Neuronal stem cell (in vitro differentiated cells): ENCODE measurements at regions not wholly inside any gene's neighbourhood (a gene's known extent, or its start where the extent isn't known, plus 50 kb on each side); places are given as distances from the start of the nearest gene placed in this dataset.

Experiments used
- DNase-seq: peaks from one replicate; pipeline ENCODE4 v3.0.0-alpha.2; 2013; ENCODE audit warnings: low spot score
- H2AFZ ChIP-seq: one replicate; pipeline ENCODE4 v1.6.1; 2013; ENCODE audit warnings: mild to moderate bottlenecking, low read length, inconsistent platforms
- H2AK5ac ChIP-seq: 2 replicates; pipeline ENCODE4 v1.6.1; 2013; ENCODE audit warnings: low read depth, mild to moderate bottlenecking, inconsistent platforms, low read length, moderate library complexity, mixed read lengths
- H2BK120ac ChIP-seq: 2 replicates; pipeline ENCODE4 v1.6.1; 2013; ENCODE audit warnings: low read depth, mild to moderate bottlenecking, inconsistent platforms, low read length, moderate library complexity, mixed read lengths
- H2BK12ac ChIP-seq: one replicate; pipeline ENCODE4 v1.6.1; 2013; ENCODE audit warnings: low read length, inconsistent platforms
- H2BK15ac ChIP-seq: 2 replicates; pipeline ENCODE4 v1.6.1; 2013; ENCODE audit warnings: mild to moderate bottlenecking, low read length, inconsistent platforms, mixed read lengths
- H2BK5ac ChIP-seq: one replicate; pipeline ENCODE4 v1.6.1; 2013; ENCODE audit warnings: inconsistent platforms, mild to moderate bottlenecking, low read length, moderate library complexity
- H3K14ac ChIP-seq: one replicate; pipeline ENCODE4 v1.6.1; 2013; ENCODE audit warnings: low read length, inconsistent platforms
- H3K18ac ChIP-seq: 2 replicates; pipeline ENCODE4 v1.6.1; 2013; ENCODE audit warnings: low read length, inconsistent platforms
- H3K23ac ChIP-seq: 2 replicates; pipeline ENCODE4 v1.6.1; 2013; ENCODE audit warnings: low read depth, mild to moderate bottlenecking, mixed read lengths, low read length, inconsistent platforms; ENCODE audit not compliant: poor library complexity
- H3K27ac ChIP-seq: replicated peaks from 3 replicates; pipeline ENCODE4 v1.5.1; 2013; ENCODE audit warnings: low read length, inconsistent platforms
- H3K27me3 ChIP-seq, 3 experiments: 2 replicates each; pipeline ENCODE4 v1.6.1; 2013; ENCODE audit warnings: low read length in 3 of 3, mild to moderate bottlenecking in 2 of 3, inconsistent platforms in 1 of 3, low read depth in 1 of 3, mixed read lengths in 1 of 3, moderate library complexity in 1 of 3; ENCODE audit not compliant: control insufficient read depth in 3 of 3, insufficient read depth in 3 of 3
- H3K36me3 ChIP-seq, 2 donors: replicated peaks in 1 of 2; 2 replicates each; pipeline ENCODE4 v1.6.1; 2013; ENCODE audit warnings: low read length in 2 of 2; ENCODE audit not compliant: control insufficient read depth in 2 of 2, insufficient read depth in 2 of 2
- H3K4ac ChIP-seq: 2 replicates; pipeline ENCODE4 v1.6.1; 2013; ENCODE audit warnings: inconsistent platforms, mild to moderate bottlenecking, low read length, moderate library complexity
- H3K4me1 ChIP-seq, 2 donors: 1 replicate in 1 of 2; 2 replicates in 1 of 2; pipeline ENCODE4 v1.6.1; 2013; ENCODE audit warnings: low read length in 2 of 2, low read depth in 1 of 2; ENCODE audit not compliant: control insufficient read depth in 2 of 2, insufficient read depth in 1 of 2
- H3K4me2 ChIP-seq: one replicate; pipeline ENCODE4 v1.6.1; 2013; ENCODE audit warnings: mild to moderate bottlenecking, low read length, inconsistent platforms; ENCODE audit not compliant: insufficient read depth, poor library complexity, severe bottlenecking
- H3K4me3 ChIP-seq, 2 donors: 2 replicates each; pipeline ENCODE4 v1.5.1; 2013; ENCODE audit warnings: low read length in 2 of 2, mild to moderate bottlenecking in 2 of 2, inconsistent platforms in 1 of 2, moderate library complexity in 1 of 2
- H3K79me1 ChIP-seq: one replicate; pipeline ENCODE4 v1.6.1; 2013; ENCODE audit warnings: low read depth, mild to moderate bottlenecking, inconsistent platforms, low read length, moderate library complexity
- H3K9ac ChIP-seq: one replicate; pipeline ENCODE4 v1.6.1; 2013; ENCODE audit warnings: mild to moderate bottlenecking, low read depth, low read length, inconsistent platforms; ENCODE audit not compliant: poor library complexity
- H3K9me3 ChIP-seq, 2 donors: replicated peaks in 1 of 2; 2 replicates each; pipeline versions ENCODE3 to v1.6.1; 2013; ENCODE audit warnings: low read length in 2 of 2, mild to moderate bottlenecking in 2 of 2, inconsistent platforms in 1 of 2, low read depth in 1 of 2, mixed read lengths in 1 of 2, moderate library complexity in 1 of 2; ENCODE audit not compliant: control insufficient read depth in 2 of 2, insufficient read depth in 1 of 2
- H4K8ac ChIP-seq: one replicate; pipeline ENCODE4 v1.6.1; 2013; ENCODE audit warnings: low read depth, mild to moderate bottlenecking, inconsistent platforms, low read length, moderate library complexity
- H4K91ac ChIP-seq: one replicate; pipeline ENCODE4 v1.6.1; 2013; ENCODE audit warnings: low read length, low read depth, mild to moderate bottlenecking, inconsistent platforms; ENCODE audit not compliant: poor library complexity
- WGBS, 2 donors: extraction: QIAGEN DNeasy Blood & Tissue Kit; methylation state at CpG; one replicate each; pipeline ENCODE4 v1.1.7; 2013; ENCODE audit warnings: missing lambda C conversion rate in 2 of 2, mixed read lengths in 1 of 2; ENCODE audit not compliant: insufficient read length in 2 of 2, insufficient replicate concordance in 1 of 2; ENCODE audit errors: extremely low coverage in 2 of 2; 5-methylcytosine and 5-hydroxymethylcytosine counted together

- Histone ChIP-seq H3K36me3 (no peaks in the 10 kb centered on the region), H4K91ac (no peak overlapping the region), H2BK12ac (no peak overlapping the region), H2AK5ac (no peak overlapping the region), H3K4ac (no peak overlapping the region), H4K8ac (no peak overlapping the region), H3K4me2 (no peak overlapping the region), H3K18ac (no peak overlapping the region), H3K9me3 (no peaks in the 10 kb centered on the region), H3K27ac (no peak overlapping the region), H2BK15ac (no peak overlapping the region), H2BK5ac (no peak overlapping the region), H3K79me1 (no peaks in the 10 kb centered on the region), H3K9ac (no peak overlapping the region), H3K27me3 (no peaks in the 10 kb centered on the region), H3K14ac (no peak overlapping the region), H3K23ac (no peak overlapping the region), H3K4me1 (peaks cover 0 to 1% of the 10 kb centered on the region in 2 donors), H3K4me3 (no peak overlapping the region), H2BK120ac (no peak overlapping the region), H2AFZ (peak overlapping the region; percentile 38)
- no CpG with 5 or more reads among the region's 5 CpGs for WGBS, 2 donors
- DNase-seq: no peak
Measured at GRCh38 chr14:84442521-84442920, 1087.4 kb upstream of the FLRT2 start.

DNA sequence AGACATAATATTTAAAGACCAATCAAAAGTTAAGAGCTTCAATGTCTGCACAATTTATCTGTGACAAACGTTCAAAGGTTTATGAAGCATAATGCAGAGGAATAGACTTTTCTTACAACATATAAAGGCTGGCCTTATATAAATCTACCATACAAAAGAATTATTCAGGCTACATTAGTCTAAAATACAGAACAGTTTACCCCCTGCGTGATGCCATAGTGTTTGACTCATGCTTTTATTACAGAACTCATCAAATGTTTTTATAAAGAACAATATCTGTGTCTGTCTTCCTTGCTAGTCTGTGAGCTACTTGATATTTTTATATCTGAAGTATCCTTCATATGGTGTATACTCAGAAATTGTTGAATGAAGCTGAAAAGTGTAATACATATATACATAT lies 1084.5 kb upstream of the FLRT2 start:
- Histone ChIP-seq H2BK120ac (no peak overlapping the region), H3K9ac (no peak overlapping the region), H2AFZ (no peak overlapping the region), H3K23ac (no peak overlapping the region), H3K4me3 (no peak overlapping the region), H3K27ac (no peak overlapping the region), H3K27me3 (no peaks in the 10 kb centered on the region), H4K8ac (no peak overlapping the region), H3K9me3 (no peaks in the 10 kb centered on the region), H3K4ac (no peak overlapping the region), H3K36me3 (no peaks in the 10 kb centered on the region), H3K79me1 (no peaks in the 10 kb centered on the region), H3K14ac (no peak overlapping the region), H2BK5ac (no peak overlapping the region), H4K91ac (no peak overlapping the region), H2AK5ac (no peak overlapping the region), H3K4me1 (peaks cover 0 to 1% of the 10 kb centered on the region in 2 donors), H3K4me2 (no peak overlapping the region), H2BK15ac (no peak overlapping the region), H2BK12ac (no peak overlapping the region), H3K18ac (no peak overlapping the region)
- no peak for DNase-seq
- WGBS, 2 donors: no CpG with 5 or more reads among the region's 2 CpGs

DNA sequence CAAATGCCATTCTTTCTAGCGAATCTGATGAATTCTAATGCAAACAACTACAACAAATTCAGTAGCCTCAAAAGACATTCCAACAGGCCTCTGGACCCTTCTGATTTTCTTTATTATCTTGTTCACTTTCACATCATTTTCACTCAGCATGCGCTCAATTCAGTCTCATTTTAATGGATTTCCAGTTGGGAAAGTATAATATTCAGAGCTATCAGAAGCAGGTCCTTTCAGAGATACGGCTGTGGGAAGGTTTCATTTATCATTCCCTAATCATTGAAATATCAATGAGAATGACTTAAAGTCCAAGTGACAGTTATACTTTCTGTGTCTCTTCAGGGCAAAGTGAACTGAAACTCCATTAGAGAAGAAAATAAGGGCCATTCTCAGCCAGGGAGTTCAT lies 1083.7 kb upstream of the FLRT2 start:
- no peaks in the 10 kb centered on the region for H3K36me3 ChIP-seq
- H4K91ac ChIP-seq: no peak overlapping the region
- H3K4me1 ChIP-seq: peaks cover 0 to 1% of the 10 kb centered on the region in 2 donors
- H2BK120ac ChIP-seq: no peak overlapping the region
- H3K18ac ChIP-seq: no peak overlapping the region
- no peak overlapping the region for H3K23ac ChIP-seq
- H3K9ac ChIP-seq: no peak overlapping the region
- no peak overlapping the region for H3K4me2 ChIP-seq
- no peak overlapping the region for H2AFZ ChIP-seq
- no peak overlapping the region for H3K27ac ChIP-seq
- no peak overlapping the region for H2AK5ac ChIP-seq
- H4K8ac ChIP-seq: no peak overlapping the region
- no peaks in the 10 kb centered on the region for H3K79me1 ChIP-seq
- no peak overlapping the region for H2BK15ac ChIP-seq
- H3K27me3 ChIP-seq: no peaks in the 10 kb centered on the region
- H3K4me3 ChIP-seq: no peak overlapping the region
- H3K14ac ChIP-seq: no peak overlapping the region
- no peaks in the 10 kb centered on the region for H3K9me3 ChIP-seq
- no CpG with 5 or more reads among the region's 3 CpGs for WGBS, 2 donors
- no peak overlapping the region for H2BK12ac ChIP-seq
- no peak for DNase-seq
- no peak overlapping the region for H3K4ac ChIP-seq
- H2BK5ac ChIP-seq: no peak overlapping the region

DNA sequence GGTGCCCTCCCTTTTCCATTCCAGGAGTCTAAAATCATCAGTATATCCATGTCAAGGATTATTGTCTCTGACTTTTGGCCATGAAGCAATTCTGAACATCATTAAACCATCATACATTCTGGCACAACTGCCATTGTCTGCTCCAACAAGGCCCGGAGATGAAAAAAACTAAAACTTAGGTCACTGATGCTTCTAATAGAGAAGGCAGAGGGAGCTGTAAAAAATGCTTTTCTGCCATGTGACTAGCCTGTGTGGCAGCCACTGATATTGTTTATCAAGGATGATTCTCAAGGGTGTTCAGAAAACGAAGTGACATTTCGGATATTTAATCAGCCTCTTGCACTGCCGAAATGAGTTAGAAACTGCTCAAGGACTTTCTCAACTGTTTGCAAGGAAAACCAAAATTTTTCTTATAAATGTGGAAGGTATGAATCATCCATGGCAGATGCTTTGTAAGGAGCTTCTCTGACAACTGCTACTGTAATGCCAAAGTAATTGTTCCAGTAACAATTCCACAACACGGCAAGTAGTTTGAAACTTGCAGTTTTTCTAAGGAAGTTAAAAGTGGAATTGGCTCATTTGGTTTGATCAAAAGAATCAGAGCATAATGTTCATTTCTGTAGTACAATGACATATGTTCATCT lies 1076.5 kb upstream of the FLRT2 start:
- Histone ChIP-seq H2BK5ac (no peak overlapping the region), H2BK120ac (no peak overlapping the region), H3K4me1 (peaks cover 0 to 3% of the 10 kb centered on the region in 2 donors), H3K4me2 (no peak overlapping the region), H3K27ac (no peak overlapping the region), H3K36me3 (no peaks in the 10 kb centered on the region), H4K8ac (no peak overlapping the region), H3K27me3 (no peaks in the 10 kb centered on the region), H3K18ac (no peak overlapping the region), H3K4ac (no peak overlapping the region), H3K4me3 (no peak overlapping the region), H2AFZ (peak overlapping the region; percentile 17), H3K9me3 (no peaks in the 10 kb centered on the region), H4K91ac (no peak overlapping the region), H3K14ac (no peak overlapping the region), H3K9ac (no peak overlapping the region), H3K79me1 (no peaks in the 10 kb centered on the region), H2AK5ac (no peak overlapping the region), H3K23ac (no peak overlapping the region), H2BK15ac (no peak overlapping the region), H2BK12ac (no peak overlapping the region)
- DNase-seq: no peak
- no CpG with 5 or more reads among the region's 5 CpGs for WGBS, 2 donors
